Germinal center (tissue), 1 donor: ENCODE measurements at regions not wholly inside any gene's neighbourhood (a gene's known extent, or its start where the extent isn't known, plus 50 kb on each side); places are given as distances from the start of the nearest gene placed in this dataset.
"Not testable (repeated sequence)": the region's sequence is repeated elsewhere in the genome, so short reads cannot be mapped to it uniquely, and the experiment has no call there.

ENCODE experiments used
- DNase-seq: peaks from one replicate; pipeline ENCODE4 v3.0.0; 2012; ENCODE audit warnings: mixed read lengths, low spot score

DNA sequence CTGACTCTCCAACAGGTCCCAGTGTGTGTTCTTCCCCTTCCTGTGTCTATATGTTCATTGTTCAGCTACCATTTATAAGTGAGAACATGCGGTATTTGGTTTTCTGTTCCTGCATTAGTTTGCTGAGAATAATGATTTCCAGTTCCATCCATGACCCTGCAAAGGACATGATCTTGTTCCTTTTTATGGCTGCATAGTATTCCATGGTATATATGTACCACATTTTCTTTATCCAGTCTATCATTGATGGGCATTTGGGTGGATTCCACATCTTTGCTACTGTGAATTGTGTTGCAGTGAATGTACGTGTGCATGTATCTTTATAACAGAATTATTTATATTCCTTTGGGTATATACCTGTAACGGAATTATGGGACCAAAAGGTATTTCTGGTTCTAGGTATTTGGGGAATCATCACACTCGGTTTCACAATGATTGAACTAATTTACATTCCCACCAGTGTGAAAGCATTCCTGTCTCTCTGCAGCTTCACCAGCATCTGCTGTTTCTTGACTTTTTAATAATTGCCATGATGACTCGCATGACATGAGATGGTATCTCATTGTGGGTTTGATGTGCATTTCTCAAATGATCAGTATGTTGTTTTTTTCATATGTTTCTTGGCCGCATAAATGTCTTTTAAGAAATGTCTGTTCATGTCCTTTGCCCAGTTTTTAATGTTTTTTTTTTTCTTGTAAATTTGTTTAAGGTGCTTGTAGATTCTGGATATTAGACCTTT lies 60.2 kb downstream of the LSMEM1 start:
- no peak for DNase-seq

GRCh38 chr7:112546723-112547513 lies 66.1 kb downstream of the LSMEM1 start:
- no peak for DNase-seq

DNA sequence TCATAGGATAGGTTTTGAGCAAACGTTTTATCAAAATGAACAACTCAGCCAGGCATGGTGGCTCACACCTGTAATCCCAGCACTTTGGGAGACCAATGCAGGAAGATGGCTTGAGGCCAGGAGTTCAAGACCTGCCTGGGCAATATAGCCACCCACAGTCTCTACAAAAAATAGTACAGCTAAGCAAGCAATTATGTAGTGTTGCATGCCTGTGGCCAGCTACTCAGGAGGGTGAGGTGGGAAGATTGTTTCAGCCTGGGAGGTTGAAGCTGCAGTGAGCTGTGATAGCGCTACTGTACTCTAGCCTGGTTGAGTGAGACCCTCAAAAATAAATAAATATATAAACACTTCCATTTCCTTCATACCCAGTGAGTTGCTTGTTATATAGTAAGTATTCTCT lies 67.1 kb downstream of the LSMEM1 start:
- DNase-seq, result no peak

DNA sequence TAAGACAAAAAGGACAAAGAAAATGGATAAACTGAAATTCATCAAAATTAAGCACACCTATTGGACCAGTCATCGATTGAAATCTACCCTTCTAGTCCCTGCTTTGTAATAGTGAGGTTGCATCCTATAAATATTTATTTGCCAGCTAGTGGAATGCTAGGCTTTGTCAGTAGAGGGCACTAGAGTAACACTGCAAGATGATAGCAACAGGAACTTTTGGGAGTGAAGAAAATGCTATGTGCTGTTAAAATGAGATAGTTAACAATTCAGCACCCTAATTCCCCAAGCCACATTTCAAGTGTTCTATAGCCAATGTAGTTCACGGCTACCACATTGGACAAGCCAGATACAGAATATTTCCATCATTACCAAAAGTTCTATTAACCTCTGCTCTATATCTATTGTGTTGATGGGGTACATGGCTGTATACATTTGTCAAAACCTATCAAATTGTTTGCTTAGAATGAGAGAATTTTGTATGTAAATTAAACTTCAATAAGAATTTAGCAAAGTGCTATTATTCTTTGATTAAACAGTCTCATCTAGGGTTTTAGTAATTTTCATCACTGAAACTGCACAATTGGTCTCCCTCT lies 69.8 kb downstream of the LSMEM1 start:
- peak; percentile 25 for DNase-seq

GRCh38 chr7:112551521-112551920 lies 70.7 kb downstream of the LSMEM1 start:
- DNase-seq, result not testable (repeated sequence)

DNA sequence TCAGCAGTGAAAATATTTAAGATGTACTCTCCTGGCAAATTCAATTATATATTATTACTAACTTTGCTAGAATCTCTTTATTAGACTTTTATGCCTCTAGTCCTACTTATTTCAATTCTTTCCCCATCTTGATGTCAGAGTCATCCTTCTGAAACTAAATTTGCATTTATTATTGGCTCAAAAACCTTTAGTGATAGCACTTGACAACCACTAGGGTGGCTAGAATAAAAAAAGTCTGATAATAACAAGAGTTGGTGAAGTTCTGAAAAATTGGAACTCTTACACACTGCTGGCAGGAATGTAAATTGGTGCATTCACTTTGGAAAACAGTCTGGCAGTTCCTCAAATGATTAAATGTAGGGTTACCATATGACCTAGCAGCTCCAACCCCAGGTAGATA lies 73.8 kb downstream of the LSMEM1 start:
- DNase-seq, result no peak

DNA sequence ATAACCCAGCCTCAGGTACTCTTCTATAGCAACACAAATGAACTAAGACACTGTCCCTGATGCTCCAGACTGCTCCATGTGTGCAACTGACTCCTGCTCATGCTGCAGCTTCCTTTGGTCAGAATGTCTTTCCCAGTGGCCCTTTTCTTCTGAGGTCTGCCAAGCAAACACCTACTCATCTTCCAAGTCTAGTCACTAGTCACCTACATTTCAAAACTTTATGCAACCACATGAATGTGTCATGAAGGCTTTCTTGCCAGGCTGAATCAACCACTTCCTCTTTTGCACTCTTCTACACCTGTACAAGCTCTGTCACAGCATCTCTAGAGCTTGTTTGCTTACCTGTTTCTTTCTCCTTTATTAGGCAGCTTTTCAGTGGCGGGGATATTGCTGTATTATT lies 75.8 kb downstream of the LSMEM1 start:
- DNase-seq, result no peak

DNA sequence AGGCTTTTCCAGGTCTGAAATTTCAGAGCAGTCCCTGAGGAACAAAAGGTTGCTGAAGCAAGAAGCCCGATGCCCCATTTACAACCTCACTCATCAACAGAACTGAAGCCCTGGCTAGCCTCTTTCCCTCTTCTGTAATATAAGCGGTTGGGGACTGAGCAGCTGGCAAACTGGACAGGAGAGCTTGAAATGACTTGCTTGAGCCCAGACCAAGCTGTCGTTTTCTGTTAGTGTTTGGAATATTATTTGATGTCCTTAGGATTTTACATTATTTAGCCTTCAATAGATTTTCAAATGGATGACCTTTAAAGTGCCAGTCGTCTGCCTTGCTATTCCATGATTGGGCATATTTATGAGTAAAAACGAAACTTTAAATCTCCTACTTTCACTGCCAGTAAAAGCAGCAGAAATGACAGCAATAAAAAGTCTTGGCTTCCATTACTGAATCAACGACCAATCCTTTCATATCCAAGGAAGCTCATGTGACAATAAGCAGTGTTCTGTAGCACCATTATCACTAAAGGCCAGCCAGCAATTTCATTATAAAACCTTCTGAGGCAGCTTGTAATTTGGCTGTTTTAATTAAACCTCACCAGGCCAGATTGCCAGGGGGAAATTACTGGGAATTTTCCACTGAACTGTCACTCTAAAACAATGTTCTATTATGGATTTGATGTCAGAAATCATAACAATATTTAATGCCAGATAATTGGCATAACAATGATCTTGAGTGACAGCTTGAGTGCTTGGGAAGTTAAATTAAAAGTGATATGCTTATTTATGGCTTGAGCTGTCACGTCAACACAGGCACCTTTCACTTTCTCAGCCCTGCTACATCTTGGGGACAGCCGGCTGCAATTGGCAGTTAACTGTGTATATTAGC lies 85.9 kb downstream of the LSMEM1 start:
- DNase-seq, result no peak

DNA sequence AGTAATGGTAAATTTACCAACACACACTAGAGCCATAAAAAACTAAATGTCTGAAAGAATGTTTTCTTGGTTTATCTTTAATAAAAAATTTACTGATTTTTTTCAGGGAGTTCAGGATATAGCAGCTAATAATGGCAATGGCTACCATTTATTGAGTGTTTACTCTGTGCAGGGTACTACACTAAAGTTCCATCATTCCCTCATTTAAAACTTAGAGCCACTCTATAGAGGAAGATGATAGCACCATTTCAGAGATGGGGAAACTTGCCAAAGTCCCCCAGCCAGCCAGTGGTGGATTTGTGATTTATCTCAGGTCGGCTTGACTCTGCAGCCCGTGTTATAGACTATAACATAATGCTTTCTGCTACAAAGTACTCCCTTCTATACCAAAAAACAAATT lies 86.6 kb downstream of the LSMEM1 start:
- no peak for DNase-seq

DNA sequence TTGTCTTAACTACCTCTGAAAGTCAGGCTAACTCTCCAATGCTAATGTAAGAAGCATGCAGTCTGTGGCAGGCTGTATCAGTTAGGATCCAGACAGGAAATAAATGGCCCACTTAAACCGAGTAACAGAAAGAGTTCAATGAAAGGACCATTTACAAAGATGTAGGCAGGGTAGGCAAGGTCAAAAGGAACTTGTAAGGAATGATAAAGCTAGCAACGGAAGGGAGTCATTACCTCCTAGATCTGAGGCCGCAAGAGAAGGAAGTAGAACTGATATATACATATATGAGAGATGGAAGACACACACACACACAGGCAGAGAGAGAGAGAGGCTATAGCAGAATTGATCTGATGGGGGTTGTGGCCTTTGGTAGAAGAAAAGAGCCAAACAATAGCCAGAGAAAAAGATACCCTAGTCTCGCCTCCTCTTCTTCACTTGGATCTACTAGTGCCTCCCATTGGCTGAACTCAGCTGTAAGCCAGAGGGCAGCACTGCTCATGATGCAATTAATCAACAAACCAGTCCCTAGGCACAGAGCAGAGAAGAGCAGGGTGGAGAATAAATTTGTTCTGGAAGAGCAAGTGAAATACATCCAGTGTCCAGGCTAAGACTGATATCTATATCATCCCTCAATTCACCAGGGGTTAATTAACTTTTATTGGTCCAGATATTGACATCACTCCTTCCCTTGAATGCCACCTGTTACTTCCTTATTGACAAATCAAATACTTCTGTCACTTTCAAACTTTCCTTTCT lies 91.2 kb downstream of the LSMEM1 start:
- no peak for DNase-seq

DNA sequence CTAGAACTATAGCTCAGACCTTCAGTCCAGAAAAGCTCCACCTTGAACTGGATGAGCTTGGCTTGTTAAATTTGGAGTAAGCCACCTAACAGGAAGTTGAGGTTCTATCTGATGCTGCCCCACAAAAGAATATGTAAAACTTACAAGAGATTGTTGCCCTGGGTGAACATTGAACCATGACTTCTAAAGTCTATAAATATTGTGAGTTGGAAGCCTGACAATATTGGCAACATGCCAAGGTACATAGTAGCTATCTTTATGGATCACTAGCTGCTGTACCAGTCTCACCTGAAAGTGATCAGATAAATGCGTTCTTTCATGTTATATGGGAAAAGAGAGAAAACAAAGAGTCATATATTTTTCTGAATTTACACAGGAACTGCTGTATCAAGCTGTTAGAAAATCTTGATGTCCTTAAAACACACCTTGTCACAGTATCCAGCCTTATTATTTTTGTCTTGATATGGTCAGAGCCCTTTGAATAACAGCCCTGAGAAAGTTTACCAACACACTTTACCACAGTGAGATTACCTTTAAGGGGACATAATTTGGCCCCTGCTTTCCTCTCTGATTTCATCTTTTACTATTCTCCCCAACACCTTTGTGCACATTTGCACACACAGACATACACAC lies 92.0 kb downstream of the LSMEM1 start:
- DNase-seq, result no peak

GRCh38 chr7:112573302-112574039 lies 92.7 kb downstream of the LSMEM1 start:
- no peak for DNase-seq

- no peak for DNase-seq
Observed at GRCh38 chr7:112575864-112576263, 95.1 kb downstream of the LSMEM1 start.

DNA sequence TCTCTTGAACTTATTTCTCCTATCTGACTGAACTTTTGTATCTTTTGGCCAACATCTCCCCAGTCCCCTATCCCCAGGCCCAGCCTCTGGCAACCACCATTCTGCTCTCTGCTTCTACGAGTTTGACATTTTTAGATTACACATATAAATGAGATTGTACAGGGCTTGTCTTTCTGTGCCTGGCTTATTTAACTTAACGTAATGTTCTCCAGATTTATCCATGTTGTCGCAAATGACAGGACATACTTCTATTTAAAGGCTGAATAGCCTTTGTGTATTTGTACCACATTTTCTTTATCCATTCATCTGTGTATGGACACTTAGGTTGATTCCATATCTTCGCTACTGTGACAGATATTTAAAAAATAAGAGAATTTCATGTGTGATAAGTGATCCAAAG lies 98.6 kb downstream of the LSMEM1 start:
- no peak for DNase-seq

GRCh38 chr7:112580717-112581435 lies 100.1 kb downstream of the LSMEM1 start:
- no peak for DNase-seq

DNA sequence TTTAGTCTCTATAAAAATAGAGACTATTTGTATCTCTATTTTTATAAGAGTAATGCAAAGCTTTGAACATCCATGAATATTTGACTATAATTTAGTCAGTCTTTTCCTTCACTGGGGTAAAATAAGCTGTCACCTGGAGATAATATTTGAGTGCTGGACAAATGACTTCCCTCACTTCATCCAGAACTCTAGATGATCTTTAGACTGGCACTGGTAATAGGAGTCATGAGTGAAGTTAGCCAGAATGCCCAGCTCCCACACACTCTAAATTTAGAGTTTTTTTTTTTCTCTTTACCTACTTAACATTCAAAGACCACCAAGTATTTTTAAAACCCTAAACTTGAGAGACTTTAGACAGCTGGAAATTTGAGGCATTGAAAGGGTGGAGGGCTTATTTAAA lies 100.7 kb downstream of the LSMEM1 start:
- no peak for DNase-seq

DNA sequence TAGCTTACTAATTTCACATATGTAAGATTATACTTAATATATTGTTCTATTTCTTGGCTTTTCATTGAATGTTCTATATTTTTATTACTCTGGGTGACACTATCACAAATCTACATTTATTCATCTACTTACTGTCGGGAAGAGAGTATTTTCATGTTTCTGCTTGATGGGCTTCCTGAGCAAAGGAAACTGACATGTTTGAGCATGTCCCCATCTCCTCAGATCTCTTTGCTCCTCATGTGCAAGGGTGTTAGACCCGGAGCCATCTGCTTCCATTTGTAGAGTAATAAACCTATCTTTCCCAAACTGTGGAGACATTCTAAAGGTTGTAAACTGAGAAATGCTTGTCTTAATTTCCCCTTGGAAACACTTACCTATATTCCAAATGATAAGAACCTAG lies 103.5 kb downstream of the LSMEM1 start:
- no peak for DNase-seq

DNA sequence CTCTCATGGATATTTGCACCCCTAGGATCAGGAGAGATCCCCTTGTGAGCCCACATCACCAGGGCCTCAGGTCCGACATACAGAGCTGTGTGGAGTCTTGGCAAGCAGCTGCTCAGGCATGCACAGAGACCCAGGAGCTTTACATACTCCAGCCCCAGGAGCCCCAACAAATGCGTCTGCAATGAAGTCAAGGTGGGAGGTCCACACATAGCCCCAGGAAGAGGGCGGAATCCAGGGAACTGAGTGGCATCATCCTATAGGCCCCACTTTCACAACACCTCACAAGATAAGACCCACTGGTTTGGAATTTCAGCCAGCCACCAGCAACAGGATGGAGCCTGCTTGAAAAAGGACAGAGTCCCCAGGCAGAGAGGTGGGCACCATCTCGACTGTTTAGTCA lies 106.7 kb downstream of the LSMEM1 start:
- DNase-seq, result no peak

DNA sequence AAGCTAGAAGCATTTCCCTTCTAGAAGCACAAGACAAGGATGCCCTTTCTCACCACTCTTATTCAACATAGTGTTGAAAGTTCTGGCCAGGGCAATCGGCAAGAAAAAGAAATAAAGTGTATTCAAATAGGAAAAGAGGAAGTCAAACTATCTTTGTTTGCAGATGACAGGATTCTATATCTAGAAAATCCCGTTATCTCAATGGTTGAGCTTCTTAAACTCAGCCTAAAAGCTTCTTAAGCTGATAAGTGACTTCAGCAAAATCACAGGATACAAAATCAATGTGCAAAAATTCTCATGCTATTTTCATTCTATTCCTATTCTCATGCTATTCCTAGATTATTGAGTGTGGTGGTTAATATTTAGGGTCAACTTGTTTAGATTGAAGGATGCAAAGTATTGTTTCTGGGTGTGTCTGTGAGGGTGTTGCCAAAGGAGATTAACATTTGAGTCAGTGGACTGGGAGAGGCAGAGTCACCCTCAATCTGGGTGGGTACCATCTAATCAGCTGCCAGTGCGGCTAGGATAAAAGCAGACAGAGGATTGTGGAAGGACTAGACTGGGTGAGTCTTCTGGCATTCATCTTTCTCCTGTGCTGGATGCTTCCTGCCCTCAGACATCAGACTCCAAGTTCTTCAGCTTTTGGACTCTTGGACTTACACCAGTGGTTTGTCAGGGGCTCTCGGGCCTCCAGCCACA lies 111.9 kb downstream of the LSMEM1 start:
- not testable (repeated sequence) for DNase-seq
